Nephron (organoid): ENCODE measurements at regions not wholly inside any gene's neighbourhood (a gene's known extent, or its start where the extent isn't known, plus 50 kb on each side); places are given as distances from the start of the nearest gene placed in this dataset.
"Not testable (repeated sequence)": the region's sequence is repeated elsewhere in the genome, so short reads cannot be mapped to it uniquely, and the experiment has no call there.

ENCODE experiments used
- H3K27ac Mint-ChIP-seq, 3 experiments: 2 replicates each; pipeline ENCODE4 v1.8.0; 2020; ENCODE audit warnings: mixed read lengths in 3 of 3, mild to moderate bottlenecking in 2 of 3, moderate library complexity in 1 of 3
- H3K27me3 Mint-ChIP-seq: 2 replicates; pipeline ENCODE4 v1.8.0; 2021; ENCODE audit warnings: low read depth, mild to moderate bottlenecking, moderate library complexity, mixed read lengths
- H3K36me3 Mint-ChIP-seq: 2 replicates; pipeline ENCODE4 v1.8.0; 2020; ENCODE audit warnings: low read depth, mixed read lengths
- H3K4me1 Mint-ChIP-seq: 2 replicates; pipeline ENCODE4 v1.8.0; 2020; ENCODE audit warnings: mixed read lengths
- H3K4me3 Mint-ChIP-seq, 3 experiments: 2 replicates each; pipeline ENCODE4 v1.8.0; 2020; ENCODE audit warnings: mild to moderate bottlenecking in 3 of 3, mixed read lengths in 3 of 3, moderate library complexity in 2 of 3
- H3K9me3 Mint-ChIP-seq: 2 replicates; pipeline ENCODE4 v1.8.0; 2020; ENCODE audit warnings: mixed read lengths
- CTCF ChIP-seq, 3 experiments: fragments of 200-600 bp; sonication (generic); IDR thresholded peaks; one replicate each; pipeline ENCODE4 v1.5.0; 2021; ENCODE audit warnings: antibody characterized with exemption in 3 of 3; ENCODE audit not compliant: unreplicated experiment in 3 of 3

GRCh38 chr2:185510060-185510459 lies 228.5 kb upstream of the FSIP2 start:
- H3K36me3 Mint-ChIP-seq = peaks cover 65% of the 10 kb centered on the region
- no peak overlapping the region for H3K4me3 Mint-ChIP-seq
- H3K27me3 Mint-ChIP-seq = no peaks in the 10 kb centered on the region
- no peak overlapping the region for H3K27ac Mint-ChIP-seq
- TF ChIP-seq CTCF (IDR thresholded peaks at IDR 0.05; ENCODE audit: unreplicated experiment in 3 of 3) = no peak
- H3K4me1 Mint-ChIP-seq = no peaks in the 10 kb centered on the region
- peaks cover 43% of the 10 kb centered on the region for H3K9me3 Mint-ChIP-seq

- Mint-ChIP-seq H3K27ac (no peak overlapping the region), H3K36me3 (peaks cover 66% of the 10 kb centered on the region), H3K4me1 (no peaks in the 10 kb centered on the region), H3K9me3 (peaks cover 37% of the 10 kb centered on the region), H3K4me3 (no peak overlapping the region), H3K27me3 (no peaks in the 10 kb centered on the region)
- TF ChIP-seq CTCF (IDR thresholded peaks at IDR 0.05; ENCODE audit: unreplicated experiment in 3 of 3) = no peak
Observed at GRCh38 chr2:185511925-185512324, 226.7 kb upstream of the FSIP2 start.

- Mint-ChIP-seq H3K27ac (no peak overlapping the region), H3K4me1 (no peaks in the 10 kb centered on the region), H3K27me3 (no peaks in the 10 kb centered on the region), H3K36me3 (peaks cover 38% of the 10 kb centered on the region), H3K9me3 (peaks cover 20% of the 10 kb centered on the region), H3K4me3 (no peak overlapping the region)
- TF ChIP-seq CTCF (IDR thresholded peaks at IDR 0.05; ENCODE audit: unreplicated experiment in 3 of 3) = no peak
Observed at GRCh38 chr2:185522472-185522871, 216.1 kb upstream of the FSIP2 start.

- H3K36me3 Mint-ChIP-seq = peaks cover 38% of the 10 kb centered on the region
- not testable (repeated sequence) for H3K4me3 Mint-ChIP-seq, H3K27ac Mint-ChIP-seq, H3K4me1 Mint-ChIP-seq, H3K27me3 Mint-ChIP-seq
- peaks cover 18% of the 10 kb centered on the region for H3K9me3 Mint-ChIP-seq
Observed at GRCh38 chr2:185524242-185524641, 214.4 kb upstream of the FSIP2 start.

- Mint-ChIP-seq H3K4me1 (no peaks in the 10 kb centered on the region), H3K27ac (no peak overlapping the region), H3K4me3 (no peak overlapping the region), H3K27me3 (no peaks in the 10 kb centered on the region), H3K9me3 (peaks cover 23% of the 10 kb centered on the region), H3K36me3 (peaks cover 43% of the 10 kb centered on the region)
- no peak for TF ChIP-seq CTCF (IDR thresholded peaks at IDR 0.05; ENCODE audit: unreplicated experiment in 3 of 3)
Observed at GRCh38 chr2:185526161-185526560, 212.4 kb upstream of the FSIP2 start.

- no peak for TF ChIP-seq CTCF (IDR thresholded peaks at IDR 0.05; ENCODE audit: unreplicated experiment in 3 of 3)
- no peaks in the 10 kb centered on the region for H3K4me1 Mint-ChIP-seq
- peaks cover 15% of the 10 kb centered on the region for H3K9me3 Mint-ChIP-seq
- H3K4me3 Mint-ChIP-seq = no peak overlapping the region
- no peak overlapping the region for H3K27ac Mint-ChIP-seq
- peaks cover 24% of the 10 kb centered on the region for H3K36me3 Mint-ChIP-seq
- no peaks in the 10 kb centered on the region for H3K27me3 Mint-ChIP-seq
Observed at GRCh38 chr2:185531721-185532120, 206.9 kb upstream of the FSIP2 start.
